ENCODE measurements at regions not wholly inside any gene's neighbourhood (a gene's known extent, or its start where the extent isn't known, plus 50 kb on each side); places are given as distances from the start of the nearest gene placed in this dataset.

- TF ChIP-seq, protein P1, sequence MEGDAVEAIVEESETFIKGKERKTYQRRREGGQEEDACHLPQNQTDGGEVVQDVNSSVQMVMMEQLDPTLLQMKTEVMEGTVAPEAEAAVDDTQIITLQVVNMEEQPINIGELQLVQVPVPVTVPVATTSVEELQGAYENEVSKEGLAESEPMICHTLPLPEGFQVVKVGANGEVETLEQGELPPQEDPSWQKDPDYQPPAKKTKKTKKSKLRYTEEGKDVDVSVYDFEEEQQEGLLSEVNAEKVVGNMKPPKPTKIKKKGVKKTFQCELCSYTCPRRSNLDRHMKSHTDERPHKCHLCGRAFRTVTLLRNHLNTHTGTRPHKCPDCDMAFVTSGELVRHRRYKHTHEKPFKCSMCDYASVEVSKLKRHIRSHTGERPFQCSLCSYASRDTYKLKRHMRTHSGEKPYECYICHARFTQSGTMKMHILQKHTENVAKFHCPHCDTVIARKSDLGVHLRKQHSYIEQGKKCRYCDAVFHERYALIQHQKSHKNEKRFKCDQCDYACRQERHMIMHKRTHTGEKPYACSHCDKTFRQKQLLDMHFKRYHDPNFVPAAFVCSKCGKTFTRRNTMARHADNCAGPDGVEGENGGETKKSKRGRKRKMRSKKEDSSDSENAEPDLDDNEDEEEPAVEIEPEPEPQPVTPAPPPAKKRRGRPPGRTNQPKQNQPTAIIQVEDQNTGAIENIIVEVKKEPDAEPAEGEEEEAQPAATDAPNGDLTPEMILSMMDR (IDR thresholded peaks at IDR 0.05; ENCODE audit: low read depth, low read length), result no peak
- no peak for TF ChIP-seq EZH2phosphoT487 (IDR thresholded peaks at IDR 0.05; ENCODE audit: low read depth)
Observed at GRCh38 chr17:34054495-34054894, 200.6 kb upstream of the CCL2 start.

All from OCI-LY3 (cell line).